NCI-H2196 treated with DMSO at 0.1 percent for 48 hours (cell line): ENCODE measurements at regions not wholly inside any gene's neighbourhood (a gene's known extent, or its start where the extent isn't known, plus 50 kb on each side); places are given as distances from the start of the nearest gene placed in this dataset.

ENCODE experiments used
- DNase-seq: peaks from one replicate; lab custom pipeline; 2025; ENCODE audit not compliant: unreplicated experiment; lab: John Stamatoyannopoulos, UW

DNA sequence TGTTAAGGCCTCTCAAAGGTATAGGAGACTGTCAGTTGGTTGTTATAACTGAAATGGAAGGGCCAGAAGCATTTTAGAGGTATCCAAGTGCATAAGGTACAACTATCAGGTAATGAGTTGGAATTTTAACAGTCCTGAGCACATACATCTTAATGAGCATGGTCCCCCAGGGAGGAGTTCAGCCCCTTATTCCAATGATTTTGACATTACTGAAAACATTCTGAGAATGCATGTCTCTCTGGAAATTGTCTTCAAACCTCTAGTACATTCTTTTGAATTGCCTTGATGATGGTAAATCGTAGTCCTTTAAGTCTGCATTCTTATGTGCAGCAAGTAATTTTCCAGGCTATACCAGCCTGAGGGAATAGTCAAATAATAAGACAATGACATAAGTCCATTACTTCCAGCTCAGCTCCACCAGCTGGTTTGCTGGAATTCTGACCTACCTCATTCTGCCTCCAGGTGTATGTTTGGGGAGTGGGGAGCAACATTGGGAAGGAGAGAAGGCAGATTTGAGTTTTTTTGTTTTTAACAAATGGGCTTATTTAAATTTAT is 239.2 kb downstream of the MSRB3 start:
- no peak for DNase-seq

- no peak for DNase-seq
Measured at GRCh38 chr12:65518771-65519170, 240.3 kb downstream of the MSRB3 start.

GRCh38 chr12:65520658-65521057 is 242.2 kb downstream of the MSRB3 start:
- DNase-seq = no peak

GRCh38 chr12:65522956-65523860 is 244.7 kb downstream of the MSRB3 start:
- DNase-seq = no peak

DNA sequence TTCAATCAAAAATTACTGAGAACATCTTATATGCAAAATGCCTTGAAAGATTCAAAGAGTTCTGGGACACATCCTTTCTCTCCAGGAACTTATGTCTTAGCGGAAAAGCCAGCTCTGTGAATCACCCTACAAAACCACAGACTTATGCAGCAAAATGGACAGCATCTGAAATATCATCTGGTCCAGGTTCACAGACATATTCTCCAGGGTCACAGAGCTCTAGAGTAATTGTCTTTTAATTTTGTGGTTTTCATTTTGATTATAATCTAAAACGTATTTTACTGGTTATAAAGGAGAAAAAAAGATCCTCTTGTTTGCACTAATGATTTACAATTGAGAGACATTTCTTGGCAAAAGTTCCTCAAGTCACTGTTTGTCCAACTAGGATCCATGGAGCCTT is 246.2 kb downstream of the MSRB3 start:
- DNase-seq = no peak

DNA sequence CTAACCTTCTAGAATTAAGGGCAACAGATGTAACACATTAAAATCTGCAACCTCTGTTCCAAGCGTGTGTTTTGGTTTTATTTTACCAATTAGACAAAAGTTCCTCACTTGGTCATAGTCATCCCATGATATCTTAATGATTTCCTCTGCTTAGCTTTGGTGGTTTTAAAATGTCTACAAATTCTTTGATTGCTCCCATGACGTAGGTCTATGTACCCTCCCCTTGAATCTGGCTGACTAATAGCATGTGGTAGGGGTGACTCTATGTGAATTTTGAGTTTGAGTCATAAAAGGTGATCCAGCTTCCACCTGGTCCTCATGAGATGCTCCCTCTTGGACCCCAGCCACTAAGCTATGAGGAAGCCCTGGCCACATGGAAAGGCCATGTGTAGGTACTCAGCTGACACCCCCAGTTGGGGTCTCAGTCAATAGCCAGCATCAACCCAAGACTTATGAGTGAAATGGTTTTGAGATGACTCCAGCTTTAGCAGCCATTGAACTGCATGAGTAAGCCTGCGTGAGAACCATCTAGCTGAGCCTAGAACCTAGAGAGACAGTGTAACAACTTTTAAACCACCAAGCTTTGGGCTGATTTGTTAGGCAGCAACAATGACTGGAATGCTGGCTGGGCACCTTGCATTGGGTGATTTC is 247.1 kb downstream of the MSRB3 start:
- no peak for DNase-seq

DNA sequence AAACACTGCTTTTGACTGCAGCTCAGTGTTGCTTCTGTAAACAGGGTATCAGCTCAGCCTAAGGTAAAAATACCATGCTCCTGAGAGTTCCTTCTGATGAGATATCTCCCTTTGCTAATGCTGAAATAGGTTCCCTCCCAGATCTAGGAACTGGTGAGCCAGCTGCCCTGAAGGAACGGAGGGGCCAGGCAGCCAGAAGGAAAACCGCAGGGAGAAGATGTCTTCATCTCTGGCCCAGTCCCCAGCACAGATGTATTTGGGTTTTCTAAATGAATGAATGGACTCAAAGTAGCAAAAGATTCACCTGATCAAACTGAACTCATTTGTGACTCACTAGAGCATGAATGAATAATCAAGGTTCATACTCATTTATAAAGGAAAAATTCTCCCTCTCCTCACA is 247.8 kb downstream of the MSRB3 start:
- DNase-seq = no peak

DNA sequence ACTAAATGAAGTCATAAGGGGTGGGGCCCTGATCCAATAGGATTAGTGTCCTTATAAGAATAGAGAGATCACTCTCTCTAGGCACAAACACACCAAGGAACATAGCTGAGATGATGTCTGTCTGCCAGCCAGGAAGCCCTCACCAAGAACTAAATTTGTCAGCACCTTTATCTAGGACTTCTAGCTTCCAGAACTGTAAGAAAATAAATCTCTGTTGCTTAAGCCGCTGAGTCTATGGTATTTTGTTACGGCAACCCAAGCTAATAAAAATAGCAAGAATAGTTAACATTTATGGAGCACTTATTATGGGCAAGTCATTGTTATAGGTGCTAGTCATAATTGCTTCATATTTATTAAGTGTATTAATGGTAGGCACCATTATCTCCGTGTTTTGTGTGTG is 249.6 kb downstream of the MSRB3 start:
- DNase-seq = no peak

GRCh38 chr12:65529106-65529505 is 250.6 kb downstream of the MSRB3 start:
- no peak for DNase-seq

- DNase-seq = no peak
Measured at GRCh38 chr12:65529771-65530435, 251.4 kb downstream of the MSRB3 start.

DNA sequence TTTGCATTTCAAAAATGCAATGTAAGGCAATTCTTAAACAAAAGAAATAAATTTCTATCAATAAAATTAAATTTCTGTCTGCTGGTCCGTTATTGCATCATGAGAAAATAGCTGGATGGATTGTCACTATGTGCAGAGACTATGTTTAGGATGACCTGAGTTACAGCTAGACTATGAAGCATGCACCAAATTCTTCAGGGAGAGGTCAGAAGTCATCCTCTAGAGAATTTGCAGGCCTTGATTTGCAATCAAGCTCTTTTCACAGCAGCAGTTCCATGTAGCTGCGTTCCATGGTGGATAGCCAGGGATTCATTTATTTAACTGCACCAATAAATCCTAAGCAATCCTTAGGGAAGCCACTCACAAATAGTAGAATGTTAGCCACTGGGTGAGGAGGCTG is 253.7 kb downstream of the MSRB3 start:
- no peak for DNase-seq

GRCh38 chr12:65532764-65533163 is 254.3 kb downstream of the MSRB3 start:
- no peak for DNase-seq

DNA sequence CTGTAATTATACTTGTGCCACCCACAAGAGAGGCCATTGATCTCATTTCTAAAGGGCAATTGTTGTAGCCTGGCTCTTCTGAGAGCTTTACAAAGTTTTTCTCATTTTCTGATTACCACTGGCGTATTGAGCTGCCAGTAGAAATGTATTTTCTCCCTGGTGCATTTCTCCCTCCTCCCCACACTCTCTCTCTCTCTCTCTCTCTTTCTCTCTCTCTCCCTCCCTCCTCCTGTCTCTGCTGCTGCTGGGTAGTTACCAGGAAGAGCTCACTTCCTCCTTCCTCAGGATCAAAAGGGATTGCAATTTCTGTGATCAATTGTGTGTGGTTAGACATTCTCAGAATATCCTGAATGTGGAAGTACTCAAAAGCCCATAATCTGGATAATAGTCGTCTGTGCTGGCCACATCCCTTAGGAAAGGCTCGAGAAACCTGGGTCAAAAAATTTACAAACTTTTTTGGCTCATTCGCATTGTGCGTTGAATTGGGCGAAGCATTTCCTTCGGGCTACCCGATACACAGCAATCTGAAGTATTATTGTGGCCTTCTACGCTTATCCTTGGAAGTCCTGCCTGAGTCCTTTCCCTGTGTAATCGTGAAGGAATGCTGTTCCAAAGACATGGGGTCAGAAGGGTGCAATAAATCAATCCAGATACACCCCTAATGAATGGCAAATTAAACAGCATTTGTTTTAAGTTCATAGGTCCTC is 254.8 kb downstream of the MSRB3 start:
- DNase-seq = no peak

GRCh38 chr12:65534238-65534841 is 255.9 kb downstream of the MSRB3 start:
- no peak for DNase-seq

DNA sequence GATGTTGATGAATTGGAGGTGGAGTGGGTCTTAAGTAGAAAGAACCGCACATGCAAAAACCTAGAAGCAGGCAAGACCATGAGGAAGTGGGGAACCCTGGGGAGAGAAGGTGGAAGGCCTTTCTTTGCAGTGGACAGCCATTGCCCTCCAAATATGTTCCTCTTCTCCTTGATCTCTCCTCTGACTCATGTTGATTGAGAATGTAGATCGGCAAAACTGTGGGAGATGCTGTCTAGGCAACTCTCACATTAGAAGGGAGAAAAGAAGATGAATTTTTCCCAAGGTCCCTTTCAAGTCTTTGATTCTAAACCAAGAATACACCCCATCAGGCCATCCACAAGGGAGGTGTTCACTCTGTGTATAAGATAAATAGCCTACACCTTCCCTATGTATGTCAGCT is 257.5 kb downstream of the MSRB3 start:
- no peak for DNase-seq

- DNase-seq = no peak
Measured at GRCh38 chr12:65536351-65536750, 257.9 kb downstream of the MSRB3 start.

DNA sequence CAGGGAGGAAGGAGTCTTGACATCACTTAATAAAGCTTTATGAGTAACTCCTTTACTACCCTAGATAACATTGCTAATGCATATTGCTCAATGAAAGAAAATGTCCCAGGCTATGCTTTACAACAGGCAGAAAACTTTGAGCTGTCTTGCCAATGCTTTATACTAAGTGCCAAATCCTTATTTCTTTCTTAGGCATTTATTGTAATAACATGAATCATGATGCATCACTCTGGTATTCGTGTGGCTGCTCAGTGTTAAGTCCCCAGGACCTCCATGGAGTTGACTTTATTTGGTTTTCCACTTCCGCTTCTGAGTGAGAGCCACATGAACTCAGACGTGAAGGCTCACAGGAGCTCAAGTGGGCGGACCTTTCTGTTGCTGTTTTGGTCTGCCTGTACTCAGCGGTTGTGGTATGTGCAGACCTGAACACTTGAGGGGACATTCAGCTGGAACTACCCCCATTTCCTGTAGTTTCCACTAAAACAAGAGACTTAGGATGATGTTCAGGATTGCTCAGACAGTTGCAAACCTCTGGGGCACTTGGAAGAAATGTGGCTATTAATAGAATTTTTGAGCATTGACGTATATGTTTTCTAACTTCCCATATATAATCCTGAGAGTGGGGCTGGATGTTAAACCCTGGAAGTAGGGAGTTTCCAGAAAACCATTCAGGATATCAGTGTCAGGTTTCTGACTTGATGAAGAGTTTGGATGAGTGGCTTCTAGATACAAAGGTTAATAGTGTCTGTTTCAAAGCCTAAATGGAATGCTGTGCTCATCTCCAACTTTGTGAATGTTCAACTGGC is 258.6 kb downstream of the MSRB3 start:
- no peak for DNase-seq

DNA sequence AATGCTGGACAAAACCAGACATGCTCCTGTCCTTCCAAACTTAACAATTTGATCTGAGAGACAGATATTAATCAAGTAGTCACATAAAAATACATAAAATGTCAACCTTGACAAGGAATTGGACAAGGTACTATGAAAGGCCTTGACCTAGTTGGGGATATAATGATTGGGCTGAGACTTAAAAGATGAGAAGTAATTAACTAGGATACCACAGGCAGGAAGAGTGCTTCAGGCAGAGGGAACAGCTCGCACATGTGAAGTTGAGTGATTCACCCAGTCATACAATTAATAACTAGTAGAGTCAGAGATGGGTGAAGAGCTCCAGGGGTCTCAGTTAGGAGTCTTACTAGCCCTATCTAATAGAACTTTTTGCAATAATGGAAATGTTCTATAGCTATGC is 259.5 kb downstream of the MSRB3 start:
- no peak for DNase-seq

- DNase-seq = no peak
Measured at GRCh38 chr12:65539023-65539422, 260.5 kb downstream of the MSRB3 start.

GRCh38 chr12:65540140-65540539 is 261.7 kb downstream of the MSRB3 start:
- no peak for DNase-seq
